ENCODE measurements at regions not wholly inside any gene's neighbourhood (a gene's known extent, or its start where the extent isn't known, plus 50 kb on each side); places are given as distances from the start of the nearest gene placed in this dataset.

GRCh38 chr15:36109943-36110658, 469.3 kb upstream of the CDIN1 start:
- peak overlapping the region; percentile 82 to 89 (median 89) for H3K27ac Mint-ChIP-seq
- H3K4me3 Mint-ChIP-seq = peak overlapping the region in 1 of 3 experiments; percentile 6
- no peaks in the 10 kb centered on the region for H3K9me3 Mint-ChIP-seq
- H3K36me3 Mint-ChIP-seq (ENCODE audit: low read depth) = no peaks in the 10 kb centered on the region
- peaks cover 33% of the 10 kb centered on the region for H3K4me1 Mint-ChIP-seq
- H3K27me3 Mint-ChIP-seq (ENCODE audit: low read depth) = no peaks in the 10 kb centered on the region
- TF ChIP-seq CTCF (IDR thresholded peaks at IDR 0.05; ENCODE audit: unreplicated experiment in 3 of 3) = no peak

- Mint-ChIP-seq H3K36me3 (ENCODE audit: low read depth) (no peaks in the 10 kb centered on the region), H3K9me3 (no peaks in the 10 kb centered on the region), H3K27ac (peak overlapping the region; percentile 82 to 89 (median 89)), H3K4me1 (peaks cover 33% of the 10 kb centered on the region), H3K4me3 (no peak overlapping the region), H3K27me3 (ENCODE audit: low read depth) (no peaks in the 10 kb centered on the region)
- TF ChIP-seq CTCF (IDR thresholded peaks at IDR 0.05; ENCODE audit: unreplicated experiment in 3 of 3) = no peak
Observed at GRCh38 chr15:36110659-36110993, 468.8 kb upstream of the CDIN1 start.

GRCh38 chr15:36117296-36117787, 462.1 kb upstream of the CDIN1 start:
- TF ChIP-seq CTCF (IDR thresholded peaks at IDR 0.05; ENCODE audit: unreplicated experiment in 3 of 3) = no peak
- peaks cover 16% of the 10 kb centered on the region for H3K4me1 Mint-ChIP-seq
- peaks cover 11% of the 10 kb centered on the region for H3K36me3 Mint-ChIP-seq (ENCODE audit: low read depth)
- H3K27ac Mint-ChIP-seq = peak overlapping the region in 1 of 3 experiments; percentile 7
- no peak overlapping the region for H3K4me3 Mint-ChIP-seq
- peaks cover 14% of the 10 kb centered on the region for H3K9me3 Mint-ChIP-seq
- no peaks in the 10 kb centered on the region for H3K27me3 Mint-ChIP-seq (ENCODE audit: low read depth)

GRCh38 chr15:36126194-36126593, 453.2 kb upstream of the CDIN1 start:
- no peaks in the 10 kb centered on the region for H3K4me1 Mint-ChIP-seq

GRCh38 chr15:36130641-36131310, 448.6 kb upstream of the CDIN1 start:
- Mint-ChIP-seq H3K9me3 (no peaks in the 10 kb centered on the region), H3K27ac (no peak overlapping the region), H3K4me1 (peaks cover 5% of the 10 kb centered on the region), H3K36me3 (ENCODE audit: low read depth) (no peaks in the 10 kb centered on the region), H3K27me3 (ENCODE audit: low read depth) (no peaks in the 10 kb centered on the region), H3K4me3 (no peak overlapping the region)
- TF ChIP-seq CTCF (IDR thresholded peaks at IDR 0.05; ENCODE audit: unreplicated experiment in 3 of 3) = no peak

More at GRCh38 chr15:36126194-36126593, 453.2 kb upstream of the CDIN1 start:
- TF ChIP-seq CTCF (IDR thresholded peaks at IDR 0.05; ENCODE audit: unreplicated experiment in 3 of 3) = no peak
- peaks cover 1% of the 10 kb centered on the region for H3K36me3 Mint-ChIP-seq (ENCODE audit: low read depth)
- H3K4me3 Mint-ChIP-seq = no peak overlapping the region
- H3K9me3 Mint-ChIP-seq = peaks cover 1% of the 10 kb centered on the region
- no peak overlapping the region for H3K27ac Mint-ChIP-seq
- H3K27me3 Mint-ChIP-seq (ENCODE audit: low read depth) = no peaks in the 10 kb centered on the region

Measured in nephron (organoid).